Duodenal mucosa (tissue), 2 donors: ENCODE measurements at regions not wholly inside any gene's neighbourhood (a gene's known extent, or its start where the extent isn't known, plus 50 kb on each side); places are given as distances from the start of the nearest gene placed in this dataset.
"Not testable (repeated sequence)": the region's sequence is repeated elsewhere in the genome, so short reads cannot be mapped to it uniquely, and the experiment has no call there.

Experiments
- H3K27ac ChIP-seq: one replicate; pipeline ENCODE4 v1.7.0; 2013; ENCODE audit warnings: low read depth, low read length
- H3K27me3 ChIP-seq, 2 donors: one replicate each; pipeline ENCODE4 v1.7.0; 2013; ENCODE audit warnings: low read length in 2 of 2, control low read depth in 1 of 2; ENCODE audit not compliant: insufficient read depth in 2 of 2, control insufficient read depth in 1 of 2
- H3K36me3 ChIP-seq, 2 donors: one replicate each; pipeline ENCODE4 v1.7.0; 2013; ENCODE audit warnings: low read length in 2 of 2, control low read depth in 1 of 2; ENCODE audit not compliant: insufficient read depth in 2 of 2, control insufficient read depth in 1 of 2
- H3K4me1 ChIP-seq, 2 donors: one replicate each; pipeline ENCODE4 v1.7.0; 2013; ENCODE audit warnings: low read length in 2 of 2, control low read depth in 1 of 2; ENCODE audit not compliant: insufficient read depth in 2 of 2, control insufficient read depth in 1 of 2
- H3K4me3 ChIP-seq, 2 donors: one replicate each; pipeline ENCODE4 v1.7.0; 2013; ENCODE audit warnings: low read length in 2 of 2, low read depth in 1 of 2
- H3K9ac ChIP-seq, 2 donors: one replicate each; pipeline ENCODE4 v1.7.0; 2013; ENCODE audit warnings: low read length in 2 of 2, low read depth in 1 of 2
- H3K9me3 ChIP-seq, 2 donors: one replicate each; pipeline ENCODE4 v1.7.0; 2013; ENCODE audit warnings: low read length in 2 of 2, control low read depth in 1 of 2; ENCODE audit not compliant: control insufficient read depth in 1 of 2

DNA sequence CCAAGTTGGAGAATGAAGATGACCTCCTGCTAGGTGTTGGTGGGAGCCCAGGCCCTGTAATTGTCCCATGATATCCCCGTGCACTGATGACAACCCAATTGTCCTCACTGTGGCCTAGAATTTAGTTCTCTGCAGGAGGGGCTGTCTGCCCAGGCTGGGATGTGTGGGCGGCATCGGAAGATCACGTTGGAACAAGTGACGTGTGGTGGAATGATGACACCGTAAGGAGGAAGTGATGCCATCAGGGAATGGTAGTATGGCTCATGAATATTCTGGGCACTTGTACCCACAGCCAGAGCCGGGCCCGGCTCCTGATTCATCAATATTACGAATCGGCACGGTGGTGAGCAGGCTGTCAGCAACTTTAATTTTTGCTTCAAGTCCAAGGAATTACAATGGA, 111.6 kb downstream of the MIAT start:
- Histone ChIP-seq H3K9ac (no peak overlapping the region), H3K9me3 (peaks cover 2 to 10% of the 10 kb centered on the region in 2 donors), H3K27me3 (no peaks in the 10 kb centered on the region), H3K4me3 (no peak overlapping the region), H3K36me3 (peaks cover 0 to 2% of the 10 kb centered on the region in 2 donors), H3K27ac (no peak overlapping the region), H3K4me1 (no peaks in the 10 kb centered on the region)

GRCh38 chr22:26769663-26770062, 112.3 kb downstream of the MIAT start:
- H3K27ac ChIP-seq, result no peak overlapping the region

DNA sequence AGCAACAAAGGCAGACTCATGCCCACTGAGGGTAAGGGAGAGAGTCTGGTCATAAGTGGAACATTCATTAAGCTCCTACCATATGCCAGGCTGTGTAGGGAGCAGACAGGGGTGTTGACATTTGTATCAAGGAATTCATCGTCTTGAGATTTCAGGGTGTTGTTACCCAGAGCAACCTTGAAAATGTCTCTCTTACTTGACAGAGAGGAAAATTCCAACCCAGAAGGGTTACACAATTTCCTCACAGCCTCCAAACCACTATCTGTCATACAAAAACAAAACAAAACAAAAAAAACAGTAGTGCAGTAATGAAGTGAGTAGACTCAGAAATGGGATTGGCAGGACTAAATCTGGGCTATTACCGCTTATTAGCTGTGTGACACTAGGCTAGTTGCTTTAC, 113.2 kb downstream of the MIAT start:
- Histone ChIP-seq H3K36me3 (peaks cover 3 to 4% of the 10 kb centered on the region in 2 donors), H3K27me3 (no peaks in the 10 kb centered on the region), H3K27ac (no peak overlapping the region), H3K9me3 (peaks cover 2 to 10% of the 10 kb centered on the region in 2 donors), H3K4me1 (no peaks in the 10 kb centered on the region), H3K9ac (no peak overlapping the region), H3K4me3 (no peak overlapping the region)

More at GRCh38 chr22:26769663-26770062, 112.3 kb downstream of the MIAT start:
- Histone ChIP-seq H3K27me3 (no peaks in the 10 kb centered on the region), H3K36me3 (peaks cover 3% of the 10 kb centered on the region in 2 donors), H3K9ac (no peak overlapping the region), H3K9me3 (peaks cover 2 to 10% of the 10 kb centered on the region in 2 donors), H3K4me3 (no peak overlapping the region), H3K4me1 (no peaks in the 10 kb centered on the region)

- not testable (repeated sequence) for H3K27me3 ChIP-seq, H3K27ac ChIP-seq, H3K9me3 ChIP-seq, H3K4me1 ChIP-seq, H3K9ac ChIP-seq, H3K4me3 ChIP-seq
- H3K36me3 ChIP-seq, result peaks cover 6 to 17% of the 10 kb centered on the region in 2 donors
These were observed 115.7 kb downstream of the MIAT start for GRCh38 chr22:26773054-26773453.

- Histone ChIP-seq H3K9me3 (peaks cover 6 to 7% of the 10 kb centered on the region in 2 donors), H3K9ac (no peak overlapping the region), H3K27ac (no peak overlapping the region), H3K27me3 (no peaks in the 10 kb centered on the region), H3K36me3 (peaks cover 21 to 39% of the 10 kb centered on the region in 2 donors), H3K4me1 (no peaks in the 10 kb centered on the region), H3K4me3 (no peak overlapping the region)
These were observed 118.0 kb downstream of the MIAT start for GRCh38 chr22:26775394-26775793.

DNA sequence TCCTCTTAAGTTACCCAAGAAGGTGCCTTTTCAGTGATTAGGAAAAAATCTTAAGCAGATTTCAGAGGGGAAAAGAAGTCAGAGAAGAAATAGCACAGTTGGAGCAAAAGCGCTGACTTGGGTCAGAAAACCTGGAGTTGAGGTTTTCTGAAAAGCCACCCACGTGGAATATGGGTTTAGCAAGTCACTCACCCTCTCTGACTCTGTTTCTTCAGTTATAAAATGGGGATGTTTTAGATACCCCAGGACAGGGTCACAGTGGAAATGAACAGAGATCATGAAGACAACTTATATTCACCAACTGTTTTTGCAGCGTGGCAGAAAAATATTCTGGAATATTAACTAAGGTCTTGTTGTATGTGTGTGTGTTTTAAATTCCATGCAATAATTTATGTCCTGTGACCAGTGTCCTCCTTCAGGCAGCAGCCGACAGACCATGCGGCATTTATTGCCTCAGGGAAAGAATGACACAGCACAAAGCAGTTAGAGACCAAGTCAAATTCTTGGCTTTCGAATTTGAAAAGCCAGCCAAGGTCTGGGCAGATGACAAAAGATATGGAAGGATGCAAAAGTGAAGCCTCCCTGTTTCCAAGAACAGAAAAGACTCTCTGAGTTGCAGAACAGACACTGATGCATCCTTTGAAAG, 119.9 kb downstream of the MIAT start:
- Histone ChIP-seq H3K9me3 (peaks cover 6 to 7% of the 10 kb centered on the region in 2 donors), H3K27me3 (no peaks in the 10 kb centered on the region), H3K36me3 (peaks cover 29 to 54% of the 10 kb centered on the region in 2 donors)

DNA sequence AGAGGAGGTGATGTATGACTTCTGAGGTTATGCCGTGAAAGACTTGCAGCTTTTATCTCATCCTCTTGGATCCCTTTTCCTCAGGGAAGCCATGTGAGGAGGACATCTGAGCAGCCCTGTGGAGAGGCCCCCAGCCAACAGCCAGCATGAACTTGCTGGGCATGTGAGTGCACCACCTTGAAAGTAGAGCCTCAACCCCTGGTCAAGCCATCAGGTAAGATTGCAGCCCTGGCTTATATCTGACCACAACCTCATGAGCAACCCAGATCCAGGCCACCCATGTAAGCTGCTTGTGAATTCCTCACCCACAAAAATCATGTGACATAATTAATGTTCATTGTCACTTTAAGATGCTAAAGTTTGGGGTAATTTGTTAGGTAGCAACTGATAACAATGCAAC, 121.0 kb downstream of the MIAT start:
- H3K9ac ChIP-seq, result no peak overlapping the region
- H3K36me3 ChIP-seq, result peaks cover 29 to 63% of the 10 kb centered on the region in 2 donors
- H3K9me3 ChIP-seq, result peaks cover 6 to 7% of the 10 kb centered on the region in 2 donors
- H3K27ac ChIP-seq, result no peak overlapping the region
- H3K4me1 ChIP-seq, result no peaks in the 10 kb centered on the region
- H3K27me3 ChIP-seq, result no peaks in the 10 kb centered on the region
- no peak overlapping the region for H3K4me3 ChIP-seq

More for the DNA sequence above, 119.9 kb downstream of the MIAT start:
- Histone ChIP-seq H3K27ac (no peak overlapping the region), H3K4me1 (no peaks in the 10 kb centered on the region), H3K9ac (no peak overlapping the region), H3K4me3 (no peak overlapping the region)

DNA sequence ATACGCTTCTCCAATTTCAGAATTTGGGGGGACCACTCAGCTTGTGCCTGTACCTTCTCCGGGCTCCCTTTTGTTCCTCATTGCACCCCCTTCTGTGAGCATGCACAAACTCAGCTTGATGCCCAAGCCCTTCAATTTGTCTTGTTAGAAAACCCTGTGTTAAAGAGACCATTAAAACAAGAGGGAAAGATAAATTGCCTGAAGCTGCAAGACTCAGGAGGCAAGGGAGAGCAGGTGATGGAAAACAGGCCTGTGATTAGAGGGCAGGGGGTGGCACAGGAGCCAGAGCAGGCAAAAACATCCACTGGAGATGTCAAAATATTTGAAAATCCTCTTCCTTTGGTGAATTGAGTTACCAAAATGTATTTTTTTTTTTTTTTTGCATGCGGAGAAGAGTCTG, 121.7 kb downstream of the MIAT start:
- Histone ChIP-seq H3K27ac (no peak overlapping the region), H3K4me3 (no peak overlapping the region), H3K9ac (no peak overlapping the region), H3K9me3 (peaks cover 6 to 7% of the 10 kb centered on the region in 2 donors), H3K4me1 (no peaks in the 10 kb centered on the region), H3K27me3 (no peaks in the 10 kb centered on the region), H3K36me3 (peaks cover 26 to 70% of the 10 kb centered on the region in 2 donors)

- Histone ChIP-seq H3K4me3 (no peak overlapping the region), H3K36me3 (peaks cover 26 to 66% of the 10 kb centered on the region in 2 donors), H3K9me3 (peaks cover 6 to 7% of the 10 kb centered on the region in 2 donors)
These were observed 122.5 kb downstream of the MIAT start for GRCh38 chr22:26779929-26780328.

DNA sequence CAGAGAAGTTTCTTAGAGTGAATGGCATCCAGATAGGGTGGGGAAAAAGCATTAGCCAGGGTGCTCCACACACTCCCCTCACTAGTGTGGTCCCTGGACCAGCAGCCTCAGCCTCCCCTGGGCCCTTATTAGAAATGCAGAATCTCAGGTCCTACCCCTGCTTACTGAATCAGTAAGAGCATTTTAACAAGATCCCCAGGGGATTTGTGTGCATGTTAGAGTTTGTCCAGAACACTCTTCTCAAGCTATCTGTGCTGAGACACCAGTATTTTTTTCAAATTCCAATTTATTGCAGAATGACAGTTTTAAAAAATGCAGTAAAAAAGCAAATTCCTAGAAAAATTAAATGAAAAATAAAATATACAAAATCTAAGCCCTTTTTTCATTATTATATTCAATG, 123.1 kb downstream of the MIAT start:
- no peak overlapping the region for H3K9ac ChIP-seq
- no peak overlapping the region for H3K4me3 ChIP-seq
- H3K9me3 ChIP-seq, result peaks cover 6 to 7% of the 10 kb centered on the region in 2 donors
- H3K36me3 ChIP-seq, result peaks cover 26 to 66% of the 10 kb centered on the region in 2 donors
- no peaks in the 10 kb centered on the region for H3K27me3 ChIP-seq
- no peak overlapping the region for H3K27ac ChIP-seq
- no peaks in the 10 kb centered on the region for H3K4me1 ChIP-seq

More at GRCh38 chr22:26779929-26780328, 122.5 kb downstream of the MIAT start:
- Histone ChIP-seq H3K9ac (no peak overlapping the region), H3K27ac (no peak overlapping the region), H3K27me3 (no peaks in the 10 kb centered on the region), H3K4me1 (no peaks in the 10 kb centered on the region)
